HG02642 (cell line): ENCODE measurements at regions not wholly inside any gene's neighbourhood (a gene's known extent, or its start where the extent isn't known, plus 50 kb on each side); places are given as distances from the start of the nearest gene placed in this dataset.

ENCODE experiments used
- ATAC-seq: cut with Tn5 transposase; IDR thresholded peaks from one replicate; pipeline ENCODE4 v1.9.1; 2021; ENCODE audit warnings: mild to moderate bottlenecking; ENCODE audit not compliant: unreplicated experiment, poor library complexity

- no peak for ATAC-seq
These were observed 262.8 kb downstream of the DKK2 start for GRCh38 chr4:106773076-106773905.

GRCh38 chr4:106767991-106768390 lies 268.1 kb downstream of the DKK2 start:
- no peak for ATAC-seq

GRCh38 chr4:106766519-106766918 lies 269.6 kb downstream of the DKK2 start:
- no peak for ATAC-seq

GRCh38 chr4:106764774-106765173 lies 271.3 kb downstream of the DKK2 start:
- ATAC-seq = no peak

GRCh38 chr4:106762666-106763443 lies 273.3 kb downstream of the DKK2 start:
- ATAC-seq = no peak

- no peak for ATAC-seq
These were observed 282.7 kb downstream of the DKK2 start for GRCh38 chr4:106753426-106753825.

- ATAC-seq = no peak
These were observed 289.7 kb downstream of the DKK2 start for GRCh38 chr4:106746451-106746850.

GRCh38 chr4:106738121-106738520 lies 298.0 kb downstream of the DKK2 start:
- no peak for ATAC-seq

GRCh38 chr4:106718548-106718947 lies 317.6 kb downstream of the DKK2 start:
- no peak for ATAC-seq

- ATAC-seq = no peak
These were observed 319.0 kb downstream of the DKK2 start for GRCh38 chr4:106717091-106717490.

GRCh38 chr4:106715825-106716224 lies 320.3 kb downstream of the DKK2 start:
- ATAC-seq = no peak

- ATAC-seq = no peak
These were observed 327.7 kb downstream of the DKK2 start for GRCh38 chr4:106708464-106708816.

- peak; percentile 84 for ATAC-seq
These were observed 328.2 kb downstream of the DKK2 start for GRCh38 chr4:106707776-106708463.

- no peak for ATAC-seq
These were observed 331.8 kb downstream of the DKK2 start for GRCh38 chr4:106704253-106704870.

- ATAC-seq = no peak
These were observed 331.7 kb upstream of the GIMD1 start for GRCh38 chr4:106700321-106700720.

GRCh38 chr4:106698621-106699195 lies 330.1 kb upstream of the GIMD1 start:
- ATAC-seq = no peak

GRCh38 chr4:106695501-106696262 lies 327.1 kb upstream of the GIMD1 start:
- ATAC-seq = no peak

- ATAC-seq = no peak
These were observed 325.7 kb upstream of the GIMD1 start for GRCh38 chr4:106694232-106694631.

GRCh38 chr4:106691749-106692148 lies 323.2 kb upstream of the GIMD1 start:
- no peak for ATAC-seq

GRCh38 chr4:106690487-106690886 lies 321.9 kb upstream of the GIMD1 start:
- ATAC-seq = no peak
